ENCODE measurements at regions not wholly inside any gene's neighbourhood (a gene's known extent, or its start where the extent isn't known, plus 50 kb on each side); places are given as distances from the start of the nearest gene placed in this dataset.

DNA sequence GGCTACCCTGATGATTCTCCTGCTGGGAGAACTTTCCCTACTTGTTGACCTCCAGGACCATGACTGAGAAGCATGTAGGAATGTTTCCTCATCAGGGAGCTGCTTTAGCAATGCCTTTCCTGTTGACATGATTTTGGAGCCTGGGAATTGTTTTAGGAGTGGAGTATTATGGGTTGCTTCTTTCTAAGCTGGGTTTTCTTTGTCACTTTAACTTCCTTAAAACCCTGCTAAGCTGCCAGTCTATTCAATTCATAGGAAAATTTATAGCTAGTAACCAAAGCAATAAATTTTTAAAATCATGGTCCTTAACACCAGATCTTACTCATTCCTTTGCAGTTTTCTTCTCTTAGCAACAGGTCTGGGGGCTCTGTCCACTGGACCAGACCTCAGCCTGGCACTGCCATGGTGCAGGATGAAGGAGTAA lies 125.6 kb upstream of the TACR1 start:
- H3K4me3 ChIP-seq (ENCODE audit: low read length): no peak overlapping the region
- no peak for TF ChIP-seq ZNF274 (IDR thresholded peaks at IDR 0.05; ENCODE audit: low read depth, low read length)

DNA sequence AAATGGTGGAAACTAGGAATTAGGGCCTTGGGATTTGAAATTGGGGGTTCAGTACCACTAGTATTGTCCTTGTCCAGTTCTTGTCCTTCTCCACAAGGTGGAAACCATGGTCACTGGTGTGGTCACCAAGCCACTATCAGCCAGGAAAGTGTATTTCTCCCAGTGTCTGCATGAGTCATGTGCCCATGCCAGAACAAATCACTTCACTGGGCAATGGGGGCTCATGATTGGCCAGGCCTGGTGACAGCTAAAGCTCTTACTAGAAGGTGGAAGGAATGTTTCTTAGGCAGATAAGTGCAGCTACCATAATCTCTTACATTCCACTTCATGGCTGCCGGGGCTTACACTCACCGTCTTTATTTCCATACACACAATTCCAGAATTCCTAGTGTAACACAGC lies 124.8 kb upstream of the TACR1 start:
- TF ChIP-seq ZNF274 (IDR thresholded peaks at IDR 0.05; ENCODE audit: low read depth, low read length): no peak
- no peak overlapping the region for H3K4me3 ChIP-seq (ENCODE audit: low read length)

DNA sequence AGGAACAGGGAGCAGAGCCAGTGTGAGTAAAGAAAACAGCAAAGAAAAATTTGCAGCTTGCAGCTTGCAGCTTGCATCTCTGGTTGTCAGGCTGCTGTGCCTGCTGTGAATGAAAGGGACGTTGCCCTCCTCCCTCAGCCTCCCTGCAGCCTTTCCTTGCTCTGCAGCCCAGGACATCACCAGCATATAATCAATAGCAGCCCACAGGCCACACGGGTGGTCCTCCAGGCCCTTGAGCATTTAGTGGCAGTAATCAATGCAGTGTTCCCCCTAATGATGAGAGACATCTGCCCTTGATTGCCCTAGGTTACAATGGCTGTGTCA lies 122.2 kb upstream of the TACR1 start:
- no peak for TF ChIP-seq ZNF274 (IDR thresholded peaks at IDR 0.05; ENCODE audit: low read depth, low read length)
- H3K4me3 ChIP-seq (ENCODE audit: low read length): no peak overlapping the region

DNA sequence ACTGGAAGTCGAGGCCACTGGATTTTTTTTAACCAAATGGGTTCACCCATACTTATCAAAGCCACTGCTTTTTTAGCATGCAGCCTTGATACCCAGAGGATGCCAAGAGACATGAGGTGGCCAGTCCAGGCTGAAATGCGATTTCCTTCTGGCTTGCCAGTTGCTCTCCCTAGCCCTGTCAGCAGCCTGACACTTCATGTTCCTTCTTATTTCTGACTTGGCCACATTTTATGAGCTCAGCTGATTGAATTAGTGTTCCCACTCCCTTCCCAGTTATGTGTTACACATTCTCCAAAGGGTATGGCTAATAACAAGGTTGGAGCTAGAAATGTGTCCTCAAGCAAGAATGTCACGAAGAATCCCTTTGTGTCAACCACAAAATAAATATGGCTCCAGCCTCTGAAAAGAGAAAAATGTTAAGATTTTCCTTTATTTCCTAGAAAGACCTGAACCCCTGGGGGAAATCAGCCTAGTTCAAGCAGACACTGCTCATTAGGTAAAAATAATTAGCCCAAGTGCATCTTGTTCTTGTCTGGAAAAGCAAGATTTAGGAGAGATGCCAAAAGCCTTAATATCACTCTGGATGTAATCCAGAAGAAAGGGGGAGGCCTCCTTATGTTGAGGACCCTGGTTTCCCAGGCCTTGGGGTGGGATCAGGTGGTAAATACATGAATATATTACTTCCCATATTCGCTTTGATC lies 121.7 kb upstream of the TACR1 start:
- no peak overlapping the region for H3K4me3 ChIP-seq (ENCODE audit: low read length)
- no peak for TF ChIP-seq ZNF274 (IDR thresholded peaks at IDR 0.05; ENCODE audit: low read depth, low read length)

DNA sequence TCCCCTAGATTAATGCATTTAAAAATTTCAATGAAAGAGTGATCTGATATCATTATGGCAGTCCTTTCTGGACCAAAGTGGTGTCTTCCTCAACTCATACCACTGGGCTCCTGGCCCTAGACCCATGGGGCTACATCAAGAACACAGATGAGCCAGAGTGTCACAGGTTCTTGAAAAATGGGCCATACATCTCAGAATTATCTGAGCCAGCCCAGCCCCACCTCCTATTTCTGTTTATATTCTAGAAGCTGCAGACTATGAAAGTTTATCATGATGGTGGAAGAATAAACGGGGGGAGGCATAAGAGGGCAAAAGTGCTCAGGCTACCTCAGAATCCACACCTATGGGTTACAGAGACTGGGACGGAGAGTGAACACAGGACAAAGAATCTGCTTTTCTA lies 120.6 kb upstream of the TACR1 start:
- no peak for TF ChIP-seq ZNF274 (IDR thresholded peaks at IDR 0.05; ENCODE audit: low read depth, low read length)
- H3K4me3 ChIP-seq (ENCODE audit: low read length): no peak overlapping the region

DNA sequence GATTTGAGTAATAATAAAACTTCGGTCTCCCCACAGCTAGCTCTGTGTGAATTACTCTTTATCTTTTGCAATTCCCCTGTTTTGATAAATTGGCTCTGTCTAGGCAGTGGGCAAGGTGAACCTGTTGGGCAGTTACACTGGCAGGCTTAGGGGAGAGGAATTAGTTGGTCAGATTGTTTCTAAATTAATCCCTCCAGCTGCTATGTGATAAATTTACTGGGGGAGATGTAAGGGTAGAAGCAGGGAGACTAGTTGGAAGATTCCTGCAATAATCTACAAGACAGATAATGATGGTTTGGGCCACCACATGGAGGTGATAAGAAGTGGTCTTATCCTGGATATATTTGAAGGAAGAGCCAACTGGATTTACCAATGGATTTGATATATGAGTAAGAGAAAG lies 118.5 kb upstream of the TACR1 start:
- H3K4me3 ChIP-seq (ENCODE audit: low read length): no peak overlapping the region
- no peak for TF ChIP-seq ZNF274 (IDR thresholded peaks at IDR 0.05; ENCODE audit: low read depth, low read length)

DNA sequence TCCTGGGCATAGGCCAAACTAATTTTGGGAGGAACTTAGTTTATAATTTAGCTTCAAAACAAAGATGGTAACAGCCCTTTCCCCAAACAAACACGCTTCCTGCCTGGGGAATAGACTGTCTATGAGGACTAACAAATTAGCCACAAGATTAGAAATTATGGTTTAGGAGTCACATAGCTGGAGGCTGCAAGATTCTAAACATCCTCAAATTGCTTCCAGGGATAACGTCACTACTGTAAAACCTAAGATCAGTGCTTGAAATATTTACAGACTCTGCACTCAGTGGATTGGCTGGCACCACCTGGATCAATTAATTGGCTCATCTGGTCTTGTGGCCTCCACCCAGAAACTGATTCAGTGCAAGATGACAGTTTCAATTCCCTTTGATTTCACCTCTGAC lies 118.0 kb upstream of the TACR1 start:
- TF ChIP-seq ZNF274 (IDR thresholded peaks at IDR 0.05; ENCODE audit: low read depth, low read length): no peak
- no peak overlapping the region for H3K4me3 ChIP-seq (ENCODE audit: low read length)

DNA sequence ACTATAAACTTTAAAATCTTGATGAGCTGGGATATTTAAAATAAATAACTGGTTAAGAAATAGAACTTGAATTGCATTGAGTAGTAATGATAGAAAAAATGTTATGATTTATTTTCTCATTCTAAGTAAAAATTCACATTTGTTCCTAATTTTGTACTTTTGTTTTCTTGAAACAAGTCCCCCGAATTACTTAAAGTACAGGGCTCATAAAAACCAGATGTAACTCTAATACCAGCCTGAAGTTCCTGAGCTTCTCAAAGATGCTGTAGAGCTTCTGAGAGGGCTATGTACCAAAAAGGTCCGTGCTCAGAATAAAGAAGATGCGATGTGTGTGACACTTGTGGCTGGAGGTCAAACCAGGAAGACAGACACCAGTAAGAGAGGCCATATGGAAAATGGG lies 116.1 kb upstream of the TACR1 start:
- H3K4me3 ChIP-seq (ENCODE audit: low read length): no peak overlapping the region
- TF ChIP-seq ZNF274 (IDR thresholded peaks at IDR 0.05; ENCODE audit: low read depth, low read length): no peak

DNA sequence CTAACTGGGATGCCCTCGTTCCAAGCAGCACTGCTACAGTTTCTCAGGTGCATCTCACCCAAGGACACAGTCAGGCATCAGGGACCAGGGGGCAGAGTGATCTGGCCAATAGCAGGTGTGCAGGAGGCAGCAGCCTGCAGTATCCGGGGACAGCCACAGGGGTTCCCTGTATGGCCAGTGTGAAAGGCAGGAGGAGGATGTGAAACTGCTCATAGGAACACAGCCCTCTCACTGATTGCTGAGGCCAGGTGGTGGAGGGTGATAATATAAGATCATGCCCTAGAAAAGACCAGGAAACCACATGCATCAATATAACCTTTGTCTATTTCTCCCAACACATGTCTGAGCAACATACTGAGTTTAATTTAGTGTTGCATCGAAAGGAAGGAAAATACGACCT lies 112.7 kb upstream of the TACR1 start:
- TF ChIP-seq ZNF274 (IDR thresholded peaks at IDR 0.05; ENCODE audit: low read depth, low read length): no peak
- no peak overlapping the region for H3K4me3 ChIP-seq (ENCODE audit: low read length)

DNA sequence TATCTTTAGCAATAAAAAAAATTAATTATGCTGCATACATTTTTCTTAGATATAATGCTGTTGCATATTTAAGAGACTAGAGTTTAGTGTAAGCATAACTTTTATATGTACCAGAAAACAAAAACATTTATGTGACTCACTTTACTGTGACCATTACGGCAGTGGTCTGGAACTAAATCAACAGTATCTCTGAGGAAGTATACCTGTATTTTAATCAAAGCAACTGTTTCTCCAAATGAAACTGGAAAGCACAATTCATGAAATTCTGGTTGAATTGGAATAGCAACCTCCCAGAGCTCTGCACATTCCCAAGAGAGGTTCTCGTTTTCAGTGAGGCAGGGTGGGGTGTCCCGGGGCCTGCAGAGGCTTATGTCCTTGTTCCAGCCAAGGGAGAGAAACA lies 112.2 kb upstream of the TACR1 start:
- no peak overlapping the region for H3K4me3 ChIP-seq (ENCODE audit: low read length)
- no peak for TF ChIP-seq ZNF274 (IDR thresholded peaks at IDR 0.05; ENCODE audit: low read depth, low read length)

DNA sequence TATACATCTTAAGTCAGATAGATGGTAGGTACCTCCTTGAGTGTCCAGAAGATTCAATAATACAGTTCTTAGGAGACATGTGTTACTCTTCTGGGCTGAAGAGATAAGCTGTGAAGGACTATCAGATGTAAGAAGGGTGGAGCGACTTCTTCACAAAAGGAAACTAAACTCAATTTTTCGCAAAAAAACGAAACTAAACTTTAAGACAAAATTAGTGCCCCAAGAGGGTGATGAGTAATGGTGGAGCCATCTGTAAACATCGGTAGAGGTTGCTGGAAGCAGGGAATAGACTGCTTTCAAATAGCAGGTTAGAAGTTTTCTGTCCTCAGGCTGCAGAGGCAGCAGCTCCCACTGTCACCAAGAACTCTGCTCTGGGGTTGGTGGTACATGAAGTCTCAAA lies 111.6 kb upstream of the TACR1 start:
- no peak overlapping the region for H3K4me3 ChIP-seq (ENCODE audit: low read length)
- no peak for TF ChIP-seq ZNF274 (IDR thresholded peaks at IDR 0.05; ENCODE audit: low read depth, low read length)

DNA sequence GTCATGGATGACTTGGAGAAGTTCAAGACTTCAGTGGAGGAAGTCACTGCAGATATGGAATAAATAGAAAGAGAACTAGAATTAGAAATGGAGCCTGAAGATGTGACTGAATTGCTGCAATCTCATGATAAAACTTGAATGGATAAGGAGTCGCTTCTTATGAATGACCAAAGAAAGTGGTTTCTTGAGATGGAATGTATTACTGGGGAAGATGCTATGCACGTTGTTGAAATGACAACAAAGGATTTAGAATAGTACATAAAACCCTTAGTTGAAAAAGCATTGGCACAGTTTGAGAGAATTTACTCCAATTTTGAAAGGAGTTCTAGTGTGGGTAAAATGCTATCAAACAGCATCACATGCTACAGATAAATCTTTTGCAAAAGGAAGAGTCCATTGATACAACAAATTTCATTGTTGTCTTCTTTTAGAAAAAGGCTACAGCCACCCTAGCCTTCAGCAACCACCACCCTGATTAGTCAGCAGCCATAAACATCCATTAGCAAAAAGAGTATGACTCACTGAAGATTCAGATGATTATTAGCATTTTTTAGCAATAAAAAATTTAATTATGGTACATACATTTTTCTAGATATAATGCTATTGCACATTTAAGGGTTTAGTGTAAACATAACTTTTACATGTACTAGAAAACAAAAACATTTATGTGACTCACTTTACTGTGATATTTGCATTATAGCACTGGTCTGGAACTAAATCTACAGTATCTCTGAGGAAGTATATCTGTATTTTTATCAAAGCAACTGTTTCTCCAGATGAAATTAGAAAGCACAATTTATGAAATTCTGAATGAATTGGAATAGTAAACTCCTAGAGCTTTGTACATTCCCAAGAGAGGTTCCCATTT lies 110.5 kb upstream of the TACR1 start:
- TF ChIP-seq ZNF274 (IDR thresholded peaks at IDR 0.05; ENCODE audit: low read depth, low read length): no peak
- no peak overlapping the region for H3K4me3 ChIP-seq (ENCODE audit: low read length)

DNA sequence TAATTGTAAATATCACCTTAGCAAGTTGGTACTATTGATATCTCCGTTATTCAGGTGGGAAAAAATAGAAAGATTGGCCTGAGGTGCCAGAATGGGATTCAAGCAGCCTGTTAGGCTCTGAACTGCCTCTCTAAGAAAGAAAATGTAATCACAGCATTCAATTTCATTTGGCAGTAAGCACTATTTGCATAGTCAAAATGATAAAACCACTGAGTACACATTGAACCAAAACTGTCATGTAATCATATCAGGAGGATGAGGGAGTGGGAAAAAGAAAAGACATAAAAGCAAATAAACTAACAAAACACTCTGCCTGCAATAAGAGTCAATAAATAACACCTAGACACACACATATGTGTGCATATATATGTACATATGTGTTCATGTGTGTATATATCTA lies 103.9 kb upstream of the TACR1 start:
- no peak for TF ChIP-seq ZNF274 (IDR thresholded peaks at IDR 0.05; ENCODE audit: low read depth, low read length)
- no peak overlapping the region for H3K4me3 ChIP-seq (ENCODE audit: low read length)

DNA sequence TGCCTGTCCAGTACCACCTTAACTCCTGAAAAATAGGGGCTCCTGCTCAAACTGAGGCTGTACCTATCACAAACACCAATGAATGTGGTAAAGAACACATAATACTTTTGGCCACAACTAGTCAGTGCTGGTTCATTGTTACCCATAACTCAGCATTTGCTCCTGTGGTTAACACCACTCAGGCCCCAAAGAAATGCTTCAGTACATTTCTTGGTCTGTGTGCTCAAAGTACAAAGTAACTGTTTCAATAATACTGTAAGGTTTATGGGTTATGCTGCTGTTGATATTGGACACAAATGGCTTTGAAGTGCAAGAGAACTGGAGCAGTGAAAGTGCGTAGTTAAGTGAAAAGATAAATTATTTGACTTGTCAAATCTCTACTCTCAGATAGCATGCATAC lies 95.0 kb upstream of the TACR1 start:
- no peak for TF ChIP-seq ZNF274 (IDR thresholded peaks at IDR 0.05; ENCODE audit: low read depth, low read length)

DNA sequence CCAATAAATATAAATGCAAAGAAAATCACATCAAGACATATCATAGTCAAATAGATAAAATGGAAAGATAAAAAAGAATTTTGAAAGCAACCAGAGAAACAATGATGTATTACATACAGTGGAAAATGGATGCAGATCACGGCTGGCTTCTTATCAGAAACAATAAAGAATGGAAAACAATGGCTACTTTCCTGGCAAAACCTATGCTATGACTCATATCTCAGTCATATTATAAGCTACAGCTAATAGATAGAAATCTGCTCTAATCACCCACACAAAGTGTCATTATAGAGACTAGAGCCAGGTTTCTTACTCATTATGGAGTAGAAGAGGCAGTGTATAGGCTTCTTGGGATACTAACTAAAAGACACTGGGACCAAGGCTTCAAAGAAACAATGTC lies 93.5 kb upstream of the TACR1 start:
- TF ChIP-seq ZNF274 (IDR thresholded peaks at IDR 0.05; ENCODE audit: low read depth, low read length): no peak
- no peak overlapping the region for H3K4me3 ChIP-seq (ENCODE audit: low read length)

More for the DNA sequence above, 95.0 kb upstream of the TACR1 start:
- H3K4me3 ChIP-seq (ENCODE audit: low read length): no peak overlapping the region
